Right ventricle myocardium superior (tissue), 1 donor: ENCODE measurements at regions not wholly inside any gene's neighbourhood (a gene's known extent, or its start where the extent isn't known, plus 50 kb on each side); places are given as distances from the start of the nearest gene placed in this dataset.
A peak's percentile ranks its signal among the peaks of the same experiment; 100 is the strongest.
"Not testable (repeated sequence)": the region's sequence is repeated elsewhere in the genome, so short reads cannot be mapped to it uniquely, and the experiment has no call there.

ENCODE experiments used
- ATAC-seq: fragments of 200-7000 bp; cut with Tn5 transposase; one replicate; pipeline ENCODE4 v1.9.1; 2020; ENCODE audit warnings: mild to moderate bottlenecking; ENCODE audit not compliant: poor library complexity
- DNase-seq: peaks from one replicate; pipeline ENCODE4 v3.0.0-alpha.2; 2020
- intact Hi-C: fragments of 100-400 bp; cut with DNase I; formaldehyde crosslinking; loops from one replicate; pipeline ENCODE4 v1.11.2; 2022
- donor health status: DM: no; HTN: yes; CAD: no; lungs with severe emphysema.

GRCh38 chr3:144948711-144949110, 977.1 kb downstream of the DIPK2A start:
- DNase-seq (no peak), ATAC-seq (no peak)
- intact Hi-C loops: no loop called here

GRCh38 chr3:144953959-144954358, 982.3 kb downstream of the DIPK2A start:
- no peak for DNase-seq
- intact Hi-C loops: no loop called here

DNA sequence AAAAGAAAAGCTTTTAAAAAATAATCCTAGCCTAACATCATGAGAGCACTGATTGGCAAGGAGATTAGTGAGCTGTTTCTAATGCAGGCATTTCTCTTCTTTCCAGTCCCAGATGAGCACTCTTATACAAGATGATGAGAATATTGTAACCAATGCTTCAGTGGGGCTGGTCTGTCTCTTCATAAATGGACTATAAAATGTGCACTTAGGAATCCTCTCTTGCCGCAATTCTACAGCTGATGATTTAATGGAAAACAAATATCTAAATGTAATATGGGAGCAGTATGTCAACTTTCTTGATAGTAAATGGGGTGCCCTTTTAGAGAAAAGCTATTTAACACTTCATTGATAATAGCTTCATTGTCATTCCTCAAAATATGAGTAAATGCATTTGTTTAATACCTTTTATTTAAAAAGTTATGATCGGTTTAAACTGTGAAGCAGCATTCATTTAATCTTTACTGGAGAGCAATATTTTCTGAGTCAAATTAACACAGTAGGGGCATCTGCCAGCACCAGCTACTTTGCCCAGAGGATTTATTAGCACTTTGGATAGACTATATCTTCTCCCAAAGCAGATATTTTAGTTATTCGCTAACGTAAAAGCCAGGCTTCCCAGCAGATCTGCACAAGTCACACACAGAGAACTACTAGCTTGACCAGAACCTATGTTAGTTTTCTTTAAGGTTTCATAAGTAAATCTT, 985.9 kb downstream of the DIPK2A start:
- ATAC-seq (no peak), DNase-seq (no peak)
- intact Hi-C loops: no loop called here

More at GRCh38 chr3:144953959-144954358, 982.3 kb downstream of the DIPK2A start:
- no peak for ATAC-seq

DNA sequence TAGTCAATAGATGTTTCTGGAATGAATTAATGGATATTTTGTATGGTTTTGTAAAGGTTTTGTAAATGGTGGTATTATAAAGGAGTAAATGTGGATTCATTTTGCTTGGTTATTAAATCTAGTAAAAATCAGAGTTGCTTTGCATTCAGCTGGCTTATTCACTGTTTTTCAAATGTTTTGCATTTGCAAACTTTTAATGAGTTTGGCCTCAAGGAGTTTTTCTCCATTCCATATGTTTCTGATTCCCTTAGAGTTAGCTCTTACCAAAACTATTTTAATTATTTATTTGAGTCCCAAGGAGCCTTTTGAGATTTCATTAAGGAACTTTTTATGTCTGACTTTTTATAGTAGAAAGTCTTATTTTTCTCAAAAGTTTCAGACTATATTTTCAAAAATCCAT, 992.2 kb downstream of the DIPK2A start:
- DNase-seq (no peak), ATAC-seq (no peak)
- intact Hi-C loops: no loop called here

- no peak for DNase-seq
- intact Hi-C loops: no loop called here
- no peak for ATAC-seq
These were observed 994.9 kb downstream of the DIPK2A start for GRCh38 chr3:144966560-144966959.

DNA sequence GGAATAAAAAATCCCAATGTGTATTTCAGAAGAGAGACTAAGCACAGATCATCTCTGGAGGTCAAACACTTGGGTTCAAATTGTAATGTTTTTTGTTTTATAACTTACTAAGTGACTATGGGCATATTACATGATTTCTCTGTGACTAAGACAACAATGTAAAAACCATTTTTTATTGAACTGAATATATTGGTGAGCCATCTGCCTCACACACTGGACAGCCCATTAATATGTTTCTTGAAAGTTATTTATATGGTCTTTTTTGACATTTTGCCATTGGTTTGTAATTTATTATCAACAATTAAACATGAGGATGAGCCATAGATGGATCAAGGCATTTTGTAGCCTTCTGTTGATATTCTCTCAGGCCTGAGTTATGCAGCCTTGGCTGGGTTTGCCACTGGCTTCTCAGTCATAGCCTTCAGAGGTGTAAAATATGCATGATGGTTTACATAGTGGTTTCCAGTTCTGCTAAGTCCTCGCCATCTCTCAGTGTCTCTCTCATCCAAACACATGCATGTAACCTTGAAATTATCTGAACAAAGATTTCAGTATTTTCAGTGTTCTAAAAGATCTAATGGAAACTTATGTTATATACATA, 997.2 kb downstream of the DIPK2A start:
- no peak for DNase-seq
- ATAC-seq: no peak
- intact Hi-C loops: no loop called here

GRCh38 chr3:144984481-144984880, 1012.9 kb downstream of the DIPK2A start:
- DNase-seq, ATAC-seq, intact Hi-C loops: not testable (repeated sequence)

DNA sequence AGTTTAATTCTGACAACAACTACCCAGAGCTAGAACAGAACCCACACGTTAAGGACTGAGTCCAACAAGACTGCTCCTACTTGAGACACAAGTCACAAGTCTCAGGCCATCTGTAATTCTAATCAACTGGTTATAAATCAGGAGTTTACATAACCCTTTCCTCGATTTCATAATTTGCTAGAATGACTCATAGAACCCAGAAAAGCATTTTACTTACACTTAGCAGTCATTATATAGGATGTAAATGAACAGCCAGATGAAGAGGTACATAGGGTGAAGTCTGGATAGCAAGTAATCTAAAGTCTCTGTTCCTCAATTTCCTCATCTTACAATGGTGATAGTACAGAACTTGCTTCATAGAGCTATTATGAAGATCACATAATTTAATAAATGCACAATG, 1018.2 kb downstream of the DIPK2A start:
- intact Hi-C loops: no loop called here
- no peak for DNase-seq
- ATAC-seq: no peak

GRCh38 chr3:144995856-144996255, 1024.2 kb downstream of the DIPK2A start:
- intact Hi-C loops: no loop called here
- ATAC-seq (no peak), DNase-seq (no peak)

GRCh38 chr3:145005427-145005826, 1033.8 kb downstream of the DIPK2A start:
- DNase-seq (no peak), ATAC-seq (no peak)
- intact Hi-C loops: no loop called here

DNA sequence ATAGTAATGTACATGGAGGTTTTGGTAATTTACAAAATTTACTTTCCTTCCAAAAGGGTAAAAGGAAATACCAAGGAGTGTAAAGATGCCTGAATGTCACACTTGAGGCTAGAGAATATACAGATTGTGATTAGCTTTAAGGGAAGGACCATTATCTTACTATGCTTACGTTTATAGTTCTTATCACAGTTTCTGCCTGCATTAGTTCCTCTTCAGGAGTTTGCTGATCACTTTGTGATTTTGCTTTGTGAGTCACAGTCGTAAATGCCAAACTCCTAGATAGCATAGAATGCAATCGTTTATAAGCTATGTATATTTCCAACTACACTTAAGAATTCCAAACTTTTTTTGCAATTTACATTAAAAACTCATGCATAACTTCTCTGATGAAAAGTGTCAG, 1034.6 kb downstream of the DIPK2A start:
- intact Hi-C loops: no loop called here
- DNase-seq (no peak), ATAC-seq (no peak)

DNA sequence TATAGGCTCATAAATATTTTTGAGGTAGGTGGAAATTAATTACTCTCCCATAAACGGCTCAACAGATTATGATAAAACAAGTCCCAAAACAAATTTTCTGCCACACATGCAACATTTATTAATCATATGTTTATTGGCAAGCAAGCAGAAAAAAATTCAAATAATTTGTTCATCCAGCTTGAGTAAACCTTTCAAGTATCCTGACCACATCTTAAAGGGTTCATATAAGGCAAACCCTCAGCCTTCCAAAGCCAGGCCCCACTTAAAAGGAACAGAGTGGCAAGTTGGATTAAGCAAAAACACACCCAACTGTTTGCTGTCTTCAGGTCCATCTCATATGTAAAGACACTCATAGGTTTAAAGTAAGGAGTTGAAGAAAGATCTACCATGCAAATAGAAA, 1042.3 kb downstream of the DIPK2A start:
- DNase-seq: no peak
- intact Hi-C loops: no loop called here
- no peak for ATAC-seq

GRCh38 chr3:145015253-145015652, 1043.6 kb downstream of the DIPK2A start:
- ATAC-seq: peak; percentile 15
- intact Hi-C loops: no loop called here
- no peak for DNase-seq

- DNase-seq (no peak), ATAC-seq (no peak)
These were observed 1046.3 kb downstream of the DIPK2A start for GRCh38 chr3:145017959-145018358.

DNA sequence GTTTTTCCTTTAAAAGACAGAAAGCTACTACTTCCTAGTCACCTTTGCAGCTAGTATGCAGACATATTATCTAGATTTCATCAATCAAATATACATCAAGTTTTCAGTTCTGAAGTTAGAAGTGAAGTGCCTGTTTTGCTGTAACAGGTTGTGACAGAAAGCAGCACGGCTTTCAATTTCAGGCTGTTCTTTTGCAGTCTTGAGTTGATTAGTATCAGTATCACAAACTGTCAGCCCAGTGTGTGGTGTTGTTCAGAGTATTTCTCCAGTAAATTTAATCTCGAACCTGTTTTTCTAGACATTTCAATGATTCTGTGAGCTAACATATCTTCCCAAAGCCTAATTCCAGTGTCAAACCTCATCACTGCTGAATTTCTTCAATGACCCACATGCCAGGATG, 1050.8 kb downstream of the DIPK2A start:
- no peak for DNase-seq
- ATAC-seq: no peak
- intact Hi-C loops: no loop called here

More at GRCh38 chr3:145017959-145018358, 1046.3 kb downstream of the DIPK2A start:
- intact Hi-C loops: no loop called here

- intact Hi-C loops: no loop called here
- DNase-seq (no peak), ATAC-seq (no peak)
These were observed 1053.1 kb downstream of the DIPK2A start for GRCh38 chr3:145024700-145025099.

- intact Hi-C loops, DNase-seq, ATAC-seq: not testable (repeated sequence)
These were observed 1055.6 kb downstream of the DIPK2A start for GRCh38 chr3:145027186-145027585.

GRCh38 chr3:145032791-145033190, 1061.2 kb downstream of the DIPK2A start:
- intact Hi-C loops: no loop called here
- ATAC-seq (no peak), DNase-seq (no peak)

- DNase-seq (no peak), ATAC-seq (no peak)
- intact Hi-C loops: no loop called here
These were observed 1064.1 kb downstream of the DIPK2A start for GRCh38 chr3:145035682-145036081.

DNA sequence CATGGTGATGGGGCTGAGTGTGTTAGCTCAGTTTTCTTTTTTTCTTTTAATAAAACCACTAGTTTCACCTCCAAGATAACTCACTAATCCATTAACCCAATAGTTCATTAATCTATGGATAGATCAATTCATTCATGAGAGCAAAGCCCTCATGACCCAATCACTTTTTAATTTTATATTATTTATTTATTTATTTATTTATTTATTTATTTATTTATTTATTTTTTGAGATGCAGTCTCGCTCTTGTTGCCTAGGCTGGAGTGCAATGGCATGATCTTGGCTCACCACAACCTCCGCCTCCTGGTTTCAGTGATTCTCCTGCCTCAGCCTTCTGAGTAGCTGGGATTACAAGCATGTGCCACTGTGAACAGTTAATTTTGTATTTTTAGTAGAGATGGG, 1082.4 kb downstream of the DIPK2A start:
- DNase-seq, intact Hi-C loops, ATAC-seq: not testable (repeated sequence)
